Body of pancreas (tissue), 4 donors: ENCODE measurements at regions not wholly inside any gene's neighbourhood (a gene's known extent, or its start where the extent isn't known, plus 50 kb on each side); places are given as distances from the start of the nearest gene placed in this dataset.

Source experiments
- CTCF ChIP-seq, 7 experiments: fragments of 450-650 bp in 4 of 7; fragments of 200-600 bp in 3 of 7; sonication (generic) in 3 of 7; IDR thresholded peaks; one replicate each; pipeline ENCODE4 v1.5.1; 2016 to 2019; ENCODE audit warnings: antibody characterized with exemption in 7 of 7
- POLR2A ChIP-seq, 3 donors: fragments of 450-650 bp; IDR thresholded peaks; one replicate each; pipeline ENCODE4 v1.6.1; 2016; ENCODE audit warnings: antibody characterized with exemption in 3 of 3, mild to moderate bottlenecking in 2 of 3

GRCh38 chr13:84821261-84821660 lies 939.0 kb upstream of the SLITRK1 start:
- no peak for TF ChIP-seq CTCF (IDR thresholded peaks at IDR 0.05)
- no peak for TF ChIP-seq POLR2A (IDR thresholded peaks at IDR 0.05)
